ENCODE measurements at regions not wholly inside any gene's neighbourhood (a gene's known extent, or its start where the extent isn't known, plus 50 kb on each side); places are given as distances from the start of the nearest gene placed in this dataset.

- TF ChIP-seq ZNF274 (IDR thresholded peaks at IDR 0.05; ENCODE audit: low read depth, low read length) = no peak
- no peak for TF ChIP-seq YY1 (IDR thresholded peaks at IDR 0.05; ENCODE audit: insufficient read depth, insufficient read length)
These were observed 160.0 kb downstream of the RMI1 start for GRCh38 chr9:84140535-84141101.
